ENCODE measurements at regions not wholly inside any gene's neighbourhood (a gene's known extent, or its start where the extent isn't known, plus 50 kb on each side); places are given as distances from the start of the nearest gene placed in this dataset.

- ChIA-PET POLR2A (no interaction called here), CTCF (no interaction called here)
- no peak overlapping the region for H3K27ac ChIP-seq
- WGBS (ENCODE audit: missing lambda C conversion rate) = 0% methylated on average over 2 of the region's 2 CpGs
- ATAC-seq (no peak), FAIRE-seq (no peak), DNase-seq (ENCODE audit: low read depth in 1 of 2, low spot score in 1 of 2) (no peak)
- no peak overlapping the region for H3K4me3 ChIP-seq
- no peaks in the 10 kb centered on the region for H3K4me1 ChIP-seq
- H3K9me3 ChIP-seq = no peaks in the 10 kb centered on the region
- TF ChIP-seq EP300 (IDR thresholded peaks at IDR 0.05) (no peak), POLR2A (IDR thresholded peaks at IDR 0.05; ENCODE audit: low read length) (no peak), SMC3 (IDR thresholded peaks at IDR 0.05) (no peak), CTCF (IDR thresholded peaks at IDR 0.05) (no peak), HEYL (CRISPR knock-in tag; IDR thresholded peaks at IDR 0.05) (no peak), FOXS1 (CRISPR knock-in tag; IDR thresholded peaks at IDR 0.05) (no peak)
- H3K4me2 ChIP-seq = no peak overlapping the region
Measured at GRCh38 chr12:24155042-24155441, 205.6 kb upstream of the SOX5 start.

- Histone ChIP-seq H3K4me1 (no peaks in the 10 kb centered on the region), H3K4me2 (no peak overlapping the region), H3K27ac (no peak overlapping the region), H3K9me3 (no peaks in the 10 kb centered on the region), H3K4me3 (no peak overlapping the region)
- no peak for FAIRE-seq
- no peak for ATAC-seq
- DNase-seq (ENCODE audit: low read depth in 1 of 2, low spot score in 1 of 2) = no peak
- TF ChIP-seq HES2 (IDR thresholded peaks at IDR 0.05) = no peak
- TF ChIP-seq ELK1 (IDR thresholded peaks at IDR 0.05; ENCODE audit: low read depth, low read length) = no peak
- no peak for TF ChIP-seq KDM5A (IDR thresholded peaks at IDR 0.05)
- no peak for TF ChIP-seq E2F6 (IDR thresholded peaks at IDR 0.05; ENCODE audit: borderline replicate concordance, low read depth)
- TF ChIP-seq EHMT2 (IDR thresholded peaks at IDR 0.05; ENCODE audit: low read depth) = no peak
- TF ChIP-seq CEBPB (IDR thresholded peaks at IDR 0.05) = no peak
- TF ChIP-seq PBX3 (IDR thresholded peaks at IDR 0.05) = no peak
- TF ChIP-seq FOXS1 (CRISPR knock-in tag; IDR thresholded peaks at IDR 0.05) = no peak
- no peak for TF ChIP-seq CBX8 (IDR thresholded peaks at IDR 0.05)
- TF ChIP-seq SMC3 (IDR thresholded peaks at IDR 0.05) = no peak
- 0% methylated on average over 2 of the region's 2 CpGs for WGBS (ENCODE audit: missing lambda C conversion rate)
- POLR2A ChIA-PET = no interaction called here
- CTCF ChIA-PET = no interaction called here
Measured at GRCh38 chr12:24153079-24153478, 203.6 kb upstream of the SOX5 start.

- no peak overlapping the region for H3K4me3 ChIP-seq
- no peak overlapping the region for H3K4me2 ChIP-seq
- CTCF ChIA-PET = no interaction called here
- DNase-seq (ENCODE audit: low read depth in 1 of 2, low spot score in 1 of 2) (no peak), ATAC-seq (no peak), FAIRE-seq (no peak)
- H3K27ac ChIP-seq = no peak overlapping the region
- no peaks in the 10 kb centered on the region for H3K9me3 ChIP-seq
- no peaks in the 10 kb centered on the region for H3K4me1 ChIP-seq
- POLR2A ChIA-PET = no interaction called here
- TF ChIP-seq FOSL2 (IDR thresholded peaks at IDR 0.05) = no peak
- TF ChIP-seq FOSL2 (CRISPR knock-in tag; IDR thresholded peaks at IDR 0.05) = no peak
- no peak for TF ChIP-seq USF2 (IDR thresholded peaks at IDR 0.05)
- TF ChIP-seq SMC3 (IDR thresholded peaks at IDR 0.05) = no peak
- no peak for TF ChIP-seq REST (IDR thresholded peaks at IDR 0.05)
- no peak for TF ChIP-seq NFE2L2 (conservative IDR thresholded peaks at IDR 0.05; ENCODE audit: low read length)
- no peak for TF ChIP-seq HDAC2 (IDR thresholded peaks at IDR 0.05)
- TF ChIP-seq MAFK (IDR thresholded peaks at IDR 0.05; ENCODE audit: partially characterized antibody) = no peak
- WGBS (ENCODE audit: missing lambda C conversion rate) = 7% methylated on average over 3 of the region's 3 CpGs
Measured at GRCh38 chr12:24152270-24152669, 202.8 kb upstream of the SOX5 start.
